ENCODE measurements at regions not wholly inside any gene's neighbourhood (a gene's known extent, or its start where the extent isn't known, plus 50 kb on each side); places are given as distances from the start of the nearest gene placed in this dataset.
"Not testable (repeated sequence)": the region's sequence is repeated elsewhere in the genome, so short reads cannot be mapped to it uniquely, and the experiment has no call there.

GRCh38 chr7:359226-359765 is 69.3 kb downstream of the FOXL3 start:
- Histone ChIP-seq H3K9ac (ENCODE audit: low read length) (no peak overlapping the region), H3K27me3 (replicated peaks; ENCODE audit: control insufficient read depth, insufficient read depth, low read length) (peaks cover 44% of the 10 kb centered on the region)
- DNase-seq (ENCODE audit: low read depth): no peak

GRCh38 chr7:359766-360361 is 69.9 kb downstream of the FOXL3 start:
- Histone ChIP-seq H3K9me3 (ENCODE audit: control insufficient read depth, low read length) (peaks cover 16% of the 10 kb centered on the region), H3K27me3 (replicated peaks; ENCODE audit: control insufficient read depth, insufficient read depth, low read length) (peaks cover 50% of the 10 kb centered on the region), H3K9ac (ENCODE audit: low read length) (no peak overlapping the region), H3K4me1 (ENCODE audit: control insufficient read depth, insufficient read depth, low read length) (no peaks in the 10 kb centered on the region), H3K36me3 (ENCODE audit: control insufficient read depth, insufficient read depth, low read length, severe bottlenecking) (no peaks in the 10 kb centered on the region), H3K4me3 (ENCODE audit: low read length) (no peak overlapping the region)
- no peak for DNase-seq (ENCODE audit: low read depth)

More at GRCh38 chr7:359226-359765, 69.3 kb downstream of the FOXL3 start:
- no peaks in the 10 kb centered on the region for H3K36me3 ChIP-seq (ENCODE audit: control insufficient read depth, insufficient read depth, low read length, severe bottlenecking)
- no peak overlapping the region for H3K4me3 ChIP-seq (ENCODE audit: low read length)
- H3K9me3 ChIP-seq (ENCODE audit: control insufficient read depth, low read length): peaks cover 16% of the 10 kb centered on the region
- H3K4me1 ChIP-seq (ENCODE audit: control insufficient read depth, insufficient read depth, low read length): no peaks in the 10 kb centered on the region

- Histone ChIP-seq H3K9me3 (ENCODE audit: control insufficient read depth, low read length) (peaks cover 16% of the 10 kb centered on the region), H3K36me3 (ENCODE audit: control insufficient read depth, insufficient read depth, low read length, severe bottlenecking) (no peaks in the 10 kb centered on the region), H3K4me3 (ENCODE audit: low read length) (no peak overlapping the region), H3K4me1 (ENCODE audit: control insufficient read depth, insufficient read depth, low read length) (no peaks in the 10 kb centered on the region), H3K9ac (ENCODE audit: low read length) (no peak overlapping the region), H3K27me3 (replicated peaks; ENCODE audit: control insufficient read depth, insufficient read depth, low read length) (peaks cover 54% of the 10 kb centered on the region)
- DNase-seq (ENCODE audit: low read depth): no peak
Observed at GRCh38 chr7:360454-361100, 70.6 kb downstream of the FOXL3 start.

GRCh38 chr7:361182-361581 is 71.2 kb downstream of the FOXL3 start:
- H3K9me3 ChIP-seq (ENCODE audit: control insufficient read depth, low read length): peaks cover 16% of the 10 kb centered on the region
- not testable (repeated sequence) for DNase-seq (ENCODE audit: low read depth); H3K36me3 ChIP-seq (ENCODE audit: control insufficient read depth, insufficient read depth, low read length, severe bottlenecking); H3K4me3 ChIP-seq (ENCODE audit: low read length); H3K9ac ChIP-seq (ENCODE audit: low read length); H3K4me1 ChIP-seq (ENCODE audit: control insufficient read depth, insufficient read depth, low read length)
- H3K27me3 ChIP-seq (replicated peaks; ENCODE audit: control insufficient read depth, insufficient read depth, low read length): peaks cover 60% of the 10 kb centered on the region

GRCh38 chr7:361680-362401 is 71.9 kb downstream of the FOXL3 start:
- DNase-seq (ENCODE audit: low read depth): no peak
- H3K4me3 ChIP-seq (ENCODE audit: low read length): peak overlapping the region; percentile 71

GRCh38 chr7:362402-363096 is 72.6 kb downstream of the FOXL3 start:
- no peaks in the 10 kb centered on the region for H3K36me3 ChIP-seq (ENCODE audit: control insufficient read depth, insufficient read depth, low read length, severe bottlenecking)
- peak overlapping the region; percentile 71 for H3K4me3 ChIP-seq (ENCODE audit: low read length)
- no peak for DNase-seq (ENCODE audit: low read depth)
- H3K9me3 ChIP-seq (ENCODE audit: control insufficient read depth, low read length): peaks cover 14% of the 10 kb centered on the region
- no peaks in the 10 kb centered on the region for H3K4me1 ChIP-seq (ENCODE audit: control insufficient read depth, insufficient read depth, low read length)
- peaks cover 65% of the 10 kb centered on the region for H3K27me3 ChIP-seq (replicated peaks; ENCODE audit: control insufficient read depth, insufficient read depth, low read length)
- no peak overlapping the region for H3K9ac ChIP-seq (ENCODE audit: low read length)

More at GRCh38 chr7:361680-362401, 71.9 kb downstream of the FOXL3 start:
- Histone ChIP-seq H3K4me1 (ENCODE audit: control insufficient read depth, insufficient read depth, low read length) (no peaks in the 10 kb centered on the region), H3K9me3 (ENCODE audit: control insufficient read depth, low read length) (peaks cover 16% of the 10 kb centered on the region), H3K27me3 (replicated peaks; ENCODE audit: control insufficient read depth, insufficient read depth, low read length) (peaks cover 60% of the 10 kb centered on the region), H3K9ac (ENCODE audit: low read length) (no peak overlapping the region), H3K36me3 (ENCODE audit: control insufficient read depth, insufficient read depth, low read length, severe bottlenecking) (no peaks in the 10 kb centered on the region)

- H3K9ac ChIP-seq (ENCODE audit: low read length): no peak overlapping the region
- H3K36me3 ChIP-seq (ENCODE audit: control insufficient read depth, insufficient read depth, low read length, severe bottlenecking): no peaks in the 10 kb centered on the region
- no peak for DNase-seq (ENCODE audit: low read depth)
- H3K4me1 ChIP-seq (ENCODE audit: control insufficient read depth, insufficient read depth, low read length): no peaks in the 10 kb centered on the region
- peaks cover 4% of the 10 kb centered on the region for H3K9me3 ChIP-seq (ENCODE audit: control insufficient read depth, low read length)
- H3K27me3 ChIP-seq (replicated peaks; ENCODE audit: control insufficient read depth, insufficient read depth, low read length): peaks cover 64% of the 10 kb centered on the region
- H3K4me3 ChIP-seq (ENCODE audit: low read length): no peak overlapping the region
Observed at GRCh38 chr7:363626-364025, 73.7 kb downstream of the FOXL3 start.

- H3K36me3 ChIP-seq (ENCODE audit: control insufficient read depth, insufficient read depth, low read length, severe bottlenecking): no peaks in the 10 kb centered on the region
- H3K9me3 ChIP-seq (ENCODE audit: control insufficient read depth, low read length): no peaks in the 10 kb centered on the region
- no peak overlapping the region for H3K9ac ChIP-seq (ENCODE audit: low read length)
- H3K4me1 ChIP-seq (ENCODE audit: control insufficient read depth, insufficient read depth, low read length): no peaks in the 10 kb centered on the region
- H3K27me3 ChIP-seq (replicated peaks; ENCODE audit: control insufficient read depth, insufficient read depth, low read length): peaks cover 55% of the 10 kb centered on the region
- H3K4me3 ChIP-seq (ENCODE audit: low read length): no peak overlapping the region
- no peak for DNase-seq (ENCODE audit: low read depth)
Observed at GRCh38 chr7:364536-364935, 74.6 kb downstream of the FOXL3 start.

GRCh38 chr7:365593-365992 is 75.6 kb downstream of the FOXL3 start:
- H3K4me3 ChIP-seq (ENCODE audit: low read length): no peak overlapping the region
- H3K9me3 ChIP-seq (ENCODE audit: control insufficient read depth, low read length): no peaks in the 10 kb centered on the region
- H3K27me3 ChIP-seq (replicated peaks; ENCODE audit: control insufficient read depth, insufficient read depth, low read length): peaks cover 45% of the 10 kb centered on the region
- no peaks in the 10 kb centered on the region for H3K4me1 ChIP-seq (ENCODE audit: control insufficient read depth, insufficient read depth, low read length)
- H3K36me3 ChIP-seq (ENCODE audit: control insufficient read depth, insufficient read depth, low read length, severe bottlenecking): no peaks in the 10 kb centered on the region
- H3K9ac ChIP-seq (ENCODE audit: low read length): no peak overlapping the region
- no peak for DNase-seq (ENCODE audit: low read depth)

GRCh38 chr7:366161-366803 is 76.3 kb downstream of the FOXL3 start:
- H3K4me1 ChIP-seq (ENCODE audit: control insufficient read depth, insufficient read depth, low read length): no peaks in the 10 kb centered on the region
- peaks cover 40% of the 10 kb centered on the region for H3K27me3 ChIP-seq (replicated peaks; ENCODE audit: control insufficient read depth, insufficient read depth, low read length)
- H3K36me3 ChIP-seq (ENCODE audit: control insufficient read depth, insufficient read depth, low read length, severe bottlenecking): no peaks in the 10 kb centered on the region
- no peak overlapping the region for H3K9ac ChIP-seq (ENCODE audit: low read length)
- H3K9me3 ChIP-seq (ENCODE audit: control insufficient read depth, low read length): no peaks in the 10 kb centered on the region
- H3K4me3 ChIP-seq (ENCODE audit: low read length): no peak overlapping the region
- peak; percentile 53 for DNase-seq (ENCODE audit: low read depth)
